M059J (cell line): ENCODE measurements at regions not wholly inside any gene's neighbourhood (a gene's known extent, or its start where the extent isn't known, plus 50 kb on each side); places are given as distances from the start of the nearest gene placed in this dataset.
"Not testable (repeated sequence)": the region's sequence is repeated elsewhere in the genome, so short reads cannot be mapped to it uniquely, and the experiment has no call there.

Experiments
- DNase-seq: peaks from one replicate; pipeline ENCODE4 v3.0.0-alpha.2; 2012; ENCODE audit warnings: low read depth

- DNase-seq: peak; percentile 18
Observed at GRCh38 chr5:28703651-28704260, 1665.4 kb upstream of the CDH9 start.

- no peak for DNase-seq
Observed at GRCh38 chr5:28691526-28691925, 1653.1 kb upstream of the CDH9 start.

GRCh38 chr5:28685794-28686193 lies 1647.4 kb upstream of the CDH9 start:
- DNase-seq: no peak

- no peak for DNase-seq
Observed at GRCh38 chr5:28678899-28679298, 1640.5 kb upstream of the CDH9 start.

- no peak for DNase-seq
Observed at GRCh38 chr5:28666110-28666509, 1627.7 kb upstream of the CDH9 start.

- DNase-seq: peak; percentile 37
Observed at GRCh38 chr5:28648108-28648507, 1609.7 kb upstream of the CDH9 start.

GRCh38 chr5:28632607-28633006 lies 1594.2 kb upstream of the CDH9 start:
- DNase-seq: no peak

GRCh38 chr5:28603869-28604268 lies 1565.5 kb upstream of the CDH9 start:
- peak; percentile 24 for DNase-seq

GRCh38 chr5:28602429-28602828 lies 1564.0 kb upstream of the CDH9 start:
- no peak for DNase-seq

- not testable (repeated sequence) for DNase-seq
Observed at GRCh38 chr5:28596707-28597106, 1558.3 kb upstream of the CDH9 start.

GRCh38 chr5:28580616-28581015 lies 1542.2 kb upstream of the CDH9 start:
- peak; percentile 68 for DNase-seq

- DNase-seq: peak; percentile 7
Observed at GRCh38 chr5:28576022-28576421, 1537.6 kb upstream of the CDH9 start.

GRCh38 chr5:28575368-28575767 lies 1537.0 kb upstream of the CDH9 start:
- no peak for DNase-seq

GRCh38 chr5:28574606-28575005 lies 1536.2 kb upstream of the CDH9 start:
- no peak for DNase-seq

- no peak for DNase-seq
Observed at GRCh38 chr5:28567048-28567447, 1528.7 kb upstream of the CDH9 start.

- DNase-seq: no peak
Observed at GRCh38 chr5:28561522-28561921, 1523.1 kb upstream of the CDH9 start.

- no peak for DNase-seq
Observed at GRCh38 chr5:28558196-28558595, 1519.8 kb upstream of the CDH9 start.

GRCh38 chr5:28557114-28557513 lies 1518.7 kb upstream of the CDH9 start:
- DNase-seq: no peak

- DNase-seq: no peak
Observed at GRCh38 chr5:28549588-28549987, 1511.2 kb upstream of the CDH9 start.

GRCh38 chr5:28548856-28549255 lies 1510.5 kb upstream of the CDH9 start:
- DNase-seq: peak; percentile 5

- DNase-seq: no peak
Observed at GRCh38 chr5:28544501-28544900, 1506.1 kb upstream of the CDH9 start.

- DNase-seq: no peak
Observed at GRCh38 chr5:28543473-28544098, 1505.2 kb upstream of the CDH9 start.

- peak; percentile 94 for DNase-seq
Observed at GRCh38 chr5:28542987-28543386, 1504.6 kb upstream of the CDH9 start.
